Endothelial cell of umbilical vein (primary cell): ENCODE measurements at regions not wholly inside any gene's neighbourhood (a gene's known extent, or its start where the extent isn't known, plus 50 kb on each side); places are given as distances from the start of the nearest gene placed in this dataset.

ENCODE experiments used
- BruUV-seq: library from RNA; stranded (reverse); fragments of 400-500 nt; replicated peaks from 2 replicates; lab custom pipeline; 2021; lab: Mats Ljungman, UMichigan
- CTCF ChIA-PET: fragments of 300-600, 350-600 bp; sonication (Branson Sonifier 250); formaldehyde crosslinking; loops from one replicate; lab custom pipeline; 2021; ENCODE audit warnings: antibody characterized with exemption, inconsistent platforms; lab: Charles Lee
- POLR2A ChIA-PET: fragments of 300-600, 350-600 bp; sonication (Branson Sonifier 250); formaldehyde crosslinking; loops from one replicate; lab custom pipeline; 2021; ENCODE audit warnings: antibody characterized with exemption, inconsistent platforms; lab: Charles Lee
- DNase-seq: peaks from one replicate; pipeline ENCODE4 v3.0.0-alpha.2; 2011; ENCODE audit warnings: low read depth, low spot score
- FAIRE-seq: peaks from 2 replicates; lab custom pipeline; 2011; peaks lifted over from hg19 to GRCh38; lab: Jason Lieb, UNC
- H2AFZ ChIP-seq: 2 replicates; pipeline ENCODE4 v1.6.0; 2012; ENCODE audit warnings: low read depth, low read length, control low read depth, inconsistent platforms
- H3K27ac ChIP-seq: 2 replicates; pipeline ENCODE4 v1.5.1; 2011; ENCODE audit warnings: low read depth, mild to moderate bottlenecking, control low read depth, low read length, moderate library complexity; ENCODE audit not compliant: insufficient read depth
- H3K27me3 ChIP-seq, 2 experiments: 2 replicates each; pipeline versions ENCODE4 v1.6.0 to v1.6.1; 2011; ENCODE audit warnings: low read length in 2 of 2, mixed read lengths in 1 of 2; ENCODE audit not compliant: control insufficient read depth in 2 of 2, insufficient read depth in 2 of 2
- H3K36me3 ChIP-seq, 2 experiments: 2 replicates in 1 of 2; 3 replicates in 1 of 2; pipeline ENCODE4 v1.5.1; 2011; ENCODE audit warnings: low read length in 2 of 2, mild to moderate bottlenecking in 1 of 2, moderate library complexity in 1 of 2; ENCODE audit not compliant: control insufficient read depth in 2 of 2, insufficient read depth in 2 of 2; ENCODE audit errors: extremely low read depth in 1 of 2
- H3K4me1 ChIP-seq: 3 replicates; pipeline ENCODE4 v1.5.1; 2011; ENCODE audit warnings: mild to moderate bottlenecking, low read length; ENCODE audit not compliant: control insufficient read depth, insufficient read depth; ENCODE audit errors: extremely low read depth
- H3K4me2 ChIP-seq: 2 replicates; pipeline ENCODE4 v1.6.1; 2011; ENCODE audit warnings: low read length, control low read depth, mixed read lengths; ENCODE audit not compliant: insufficient read depth
- H3K4me3 ChIP-seq, 3 experiments: fragments of 200-600 bp in 1 of 3; sonication (generic), shearing (Covaris generic) in 1 of 3; replicated peaks in 1 of 3; 2 replicates each; pipeline ENCODE4 v1.5.1; 2011 to 2016; ENCODE audit warnings: control low read depth in 3 of 3, low read length in 3 of 3, mild to moderate bottlenecking in 2 of 3, inconsistent platforms in 1 of 3, low read depth in 1 of 3, moderate library complexity in 1 of 3; ENCODE audit not compliant: insufficient read depth in 1 of 3
- H3K79me2 ChIP-seq: 2 replicates; pipeline ENCODE4 v1.6.0; 2012; ENCODE audit warnings: low read length, inconsistent platforms; ENCODE audit not compliant: control insufficient read depth, insufficient read depth
- H3K9ac ChIP-seq: replicated peaks from 2 replicates; pipeline ENCODE3; 2011; ENCODE audit warnings: low read length, control low read depth; ENCODE audit not compliant: insufficient read depth; ENCODE audit errors: extremely low read depth
- H3K9me1 ChIP-seq: replicated peaks from 3 replicates; pipeline ENCODE4 v1.6.0; 2011; ENCODE audit warnings: mild to moderate bottlenecking, low read length; ENCODE audit not compliant: control insufficient read depth, insufficient read depth; ENCODE audit errors: extremely low read depth
- H3K9me3 ChIP-seq: replicated peaks from 2 replicates; pipeline ENCODE4 v1.5.1; 2012; ENCODE audit warnings: low read length, inconsistent platforms; ENCODE audit not compliant: control insufficient read depth, insufficient read depth
- H4K20me1 ChIP-seq: replicated peaks from 2 replicates; pipeline ENCODE3; 2011; ENCODE audit warnings: mild to moderate bottlenecking, low read length; ENCODE audit not compliant: control insufficient read depth, insufficient read depth; ENCODE audit errors: extremely low read depth
- EZH2 ChIP-seq: IDR thresholded peaks from 2 replicates; pipeline ENCODE4 v1.6.1; 2012; ENCODE audit warnings: borderline replicate concordance, low read depth, mild to moderate bottlenecking, moderate library complexity, low read length, inconsistent platforms; ENCODE audit not compliant: severe bottlenecking
- FOS ChIP-seq: IDR thresholded peaks from 2 replicates; pipeline ENCODE4 v1.6.1; 2011; ENCODE audit warnings: mild to moderate bottlenecking, low read length, moderate library complexity, borderline replicate concordance; ENCODE audit not compliant: insufficient read depth
- GATA2 ChIP-seq: IDR thresholded peaks from 2 replicates; pipeline ENCODE4 v1.7.0; 2011; ENCODE audit warnings: low read depth, mild to moderate bottlenecking, moderate library complexity, mixed read lengths, low read length; ENCODE audit not compliant: insufficient read length, insufficient read depth
- JUN ChIP-seq: IDR thresholded peaks from 2 replicates; pipeline ENCODE4 v1.6.1; 2011; ENCODE audit warnings: borderline replicate concordance, low read depth; ENCODE audit not compliant: insufficient read length, insufficient read depth
- MYC ChIP-seq: IDR thresholded peaks from one replicate; pipeline ENCODE4 v1.6.1; 2011; ENCODE audit warnings: mild to moderate bottlenecking, low read depth, low read length
- POLR2A ChIP-seq: IDR thresholded peaks from 2 replicates; pipeline ENCODE4 v1.6.1; 2012; ENCODE audit warnings: low read depth, mild to moderate bottlenecking, control low read depth, low read length
- POLR2AphosphoS5 ChIP-seq: IDR thresholded peaks from 2 replicates; pipeline ENCODE4 v1.6.1; 2012; ENCODE audit warnings: low read depth, mild to moderate bottlenecking, control low read depth, low read length, moderate library complexity; ENCODE audit not compliant: insufficient read depth
- dilution Hi-C: fragments of 300-500 bp; cut with MboI; formaldehyde crosslinking; loops from one replicate; pipeline ENCODE4 v1.15.0; 2019; ENCODE audit warnings: low sequenced_read_pairs; ENCODE audit not compliant: extremely low pct_ligation_motif_present
- intact Hi-C: fragments of 100-400 bp; cut with micrococcal nuclease; formaldehyde crosslinking; loops from one replicate; pipeline ENCODE4 v1.10.0; 2022
- TF ChIP-seq, protein P1 (sequence below): IDR thresholded peaks from 2 replicates; pipeline ENCODE4 v1.6.1; 2011; ENCODE audit not compliant: insufficient read depth, insufficient read length
- TF ChIP-seq, protein P2 (sequence below), 2 donors: IDR thresholded peaks; 1 replicate in 1 of 2; 2 replicates in 1 of 2; pipeline ENCODE4 v1.5.1; 2011; ENCODE audit warnings: low read length in 2 of 2, mild to moderate bottlenecking in 2 of 2, moderate library complexity in 2 of 2, control low read depth in 1 of 2, inconsistent platforms in 1 of 2, low read depth in 1 of 2; ENCODE audit not compliant: insufficient read depth in 1 of 2; ENCODE audit errors: extremely low read depth in 1 of 2

- H4K20me1 ChIP-seq = no peaks in the 10 kb centered on the region
- no peak overlapping the region for H3K4me2 ChIP-seq
- POLR2A ChIA-PET = no interaction called here
- H3K79me2 ChIP-seq = no peaks in the 10 kb centered on the region
- H3K9me3 ChIP-seq = no peaks in the 10 kb centered on the region
- no peaks in the 10 kb centered on the region for H3K9me1 ChIP-seq
- TF ChIP-seq POLR2AphosphoS5 = no peak
- no peak for TF ChIP-seq FOS
- no peak for TF ChIP-seq GATA2
- H3K27ac ChIP-seq = no peak overlapping the region
- dilution Hi-C loops = no loop called here
- no peaks in the 10 kb centered on the region for H3K36me3 ChIP-seq
- intact Hi-C loops = no loop called here
- H2AFZ ChIP-seq = no peak overlapping the region
- H3K4me1 ChIP-seq = no peaks in the 10 kb centered on the region
- H3K4me3 ChIP-seq = no peak overlapping the region
- no TSS peak for BruUV-seq
- FAIRE-seq (no peak), DNase-seq (no peak)
- H3K27me3 ChIP-seq = no peaks in the 10 kb centered on the region
- CTCF ChIA-PET = no interaction called here
- H3K9ac ChIP-seq = no peak overlapping the region
These were observed 50.3 kb downstream of the NALF2 start for GRCh38 chrX:69554321-69554947.

DNA sequence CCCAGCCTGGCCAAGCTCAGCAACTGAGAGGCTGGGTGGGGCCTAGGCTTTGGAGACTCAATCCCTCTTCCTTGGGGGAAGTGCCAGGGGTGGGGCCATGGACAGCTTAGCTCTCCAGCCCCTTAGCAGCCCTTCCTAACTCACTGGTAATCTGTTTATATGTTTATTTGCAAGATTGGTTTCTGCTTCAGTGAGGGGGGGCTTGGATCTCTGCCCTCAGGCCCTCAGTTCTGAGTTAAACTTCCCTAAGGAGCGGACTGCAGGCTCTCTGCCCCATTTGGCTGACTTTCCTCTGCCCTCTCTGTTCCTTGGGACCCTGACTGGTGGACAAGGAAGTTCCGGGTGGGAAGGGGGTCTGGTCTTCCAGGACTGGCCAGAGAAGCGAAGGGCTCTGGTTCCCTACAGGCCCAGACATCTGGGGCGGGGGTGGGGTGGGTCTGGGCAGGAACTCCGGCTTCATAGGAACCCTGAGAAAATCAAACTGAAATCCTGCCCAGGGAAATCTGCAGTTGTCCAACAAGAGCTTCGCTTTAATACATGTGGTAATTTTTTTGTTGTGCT lies 51.4 kb downstream of the NALF2 start:
- FAIRE-seq (no peak), DNase-seq (no peak)
- Histone ChIP-seq H3K9me3 (no peaks in the 10 kb centered on the region), H3K27me3 (no peaks in the 10 kb centered on the region), H3K9me1 (no peaks in the 10 kb centered on the region), H3K27ac (no peak overlapping the region), H3K4me2 (no peak overlapping the region), H3K9ac (no peak overlapping the region), H2AFZ (no peak overlapping the region), H3K79me2 (no peaks in the 10 kb centered on the region), H3K4me1 (no peaks in the 10 kb centered on the region), H4K20me1 (no peaks in the 10 kb centered on the region), H3K36me3 (no peaks in the 10 kb centered on the region), H3K4me3 (no peak overlapping the region)
- TF ChIP-seq EZH2 (no peak), POLR2A (no peak), FOS (no peak), JUN (no peak), MYC (no peak), POLR2AphosphoS5 (no peak), GATA2 (no peak)
- TF ChIP-seq, protein P1, sequence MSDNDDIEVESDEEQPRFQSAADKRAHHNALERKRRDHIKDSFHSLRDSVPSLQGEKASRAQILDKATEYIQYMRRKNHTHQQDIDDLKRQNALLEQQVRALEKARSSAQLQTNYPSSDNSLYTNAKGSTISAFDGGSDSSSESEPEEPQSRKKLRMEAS = no peak
- TF ChIP-seq, protein P2, sequence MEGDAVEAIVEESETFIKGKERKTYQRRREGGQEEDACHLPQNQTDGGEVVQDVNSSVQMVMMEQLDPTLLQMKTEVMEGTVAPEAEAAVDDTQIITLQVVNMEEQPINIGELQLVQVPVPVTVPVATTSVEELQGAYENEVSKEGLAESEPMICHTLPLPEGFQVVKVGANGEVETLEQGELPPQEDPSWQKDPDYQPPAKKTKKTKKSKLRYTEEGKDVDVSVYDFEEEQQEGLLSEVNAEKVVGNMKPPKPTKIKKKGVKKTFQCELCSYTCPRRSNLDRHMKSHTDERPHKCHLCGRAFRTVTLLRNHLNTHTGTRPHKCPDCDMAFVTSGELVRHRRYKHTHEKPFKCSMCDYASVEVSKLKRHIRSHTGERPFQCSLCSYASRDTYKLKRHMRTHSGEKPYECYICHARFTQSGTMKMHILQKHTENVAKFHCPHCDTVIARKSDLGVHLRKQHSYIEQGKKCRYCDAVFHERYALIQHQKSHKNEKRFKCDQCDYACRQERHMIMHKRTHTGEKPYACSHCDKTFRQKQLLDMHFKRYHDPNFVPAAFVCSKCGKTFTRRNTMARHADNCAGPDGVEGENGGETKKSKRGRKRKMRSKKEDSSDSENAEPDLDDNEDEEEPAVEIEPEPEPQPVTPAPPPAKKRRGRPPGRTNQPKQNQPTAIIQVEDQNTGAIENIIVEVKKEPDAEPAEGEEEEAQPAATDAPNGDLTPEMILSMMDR (IDR thresholded peaks at IDR 0.05; ENCODE audit: extremely low read depth in 1 of 2, insufficient read depth in 1 of 2, low read depth in 1 of 2, low read length in 2 of 2) = no peak
- BruUV-seq = no TSS peak
- ChIA-PET POLR2A (no interaction called here), CTCF (no interaction called here)
- dilution Hi-C loops (no loop called here), intact Hi-C loops (no loop called here)
